HepG2 (cell line): ENCODE measurements at regions not wholly inside any gene's neighbourhood (a gene's known extent, or its start where the extent isn't known, plus 50 kb on each side); places are given as distances from the start of the nearest gene placed in this dataset.

Source experiments
- ATAC-seq: fragments of 200-7000 bp; cut with Tn5 transposase; 3 replicates; pipeline ENCODE4 v1.9.1; 2020; ENCODE audit warnings: mild to moderate bottlenecking, moderate library complexity
- BruUV-seq: library from RNA; stranded (reverse); fragments of 400-500 nt; replicated peaks from 2 replicates; lab custom pipeline; 2021; lab: Mats Ljungman, UMichigan
- CTCF ChIA-PET: fragments of 300-600 bp; formaldehyde crosslinking; extraction: SDS; loops from one replicate; lab custom pipeline; 2021; ENCODE audit warnings: low total read pairs, inconsistent platforms, low intra/inter-chr PET ratio; lab: Yijun Ruan, JAX
- POLR2A ChIA-PET: fragments of 350-600 bp; sonication (Branson Sonifier 250); formaldehyde crosslinking; loops from one replicate; lab custom pipeline; 2020; ENCODE audit warnings: antibody characterized with exemption, inconsistent platforms; lab: Yijun Ruan, JAX
- DNase-seq: peaks from one replicate; pipeline ENCODE4 v3.0.0-alpha.2; 2015; ENCODE audit warnings: low spot score
- FAIRE-seq: peaks from 3 replicates; lab custom pipeline; 2011; peaks lifted over from hg19 to GRCh38; lab: Jason Lieb, UNC
- H2AFZ ChIP-seq: one replicate; pipeline ENCODE4 v1.6.1; 2011; ENCODE audit warnings: low read length, inconsistent platforms
- H3K27ac ChIP-seq: fragments of 300-600 bp; 3 replicates; pipeline ENCODE4 v1.8.0; 2011; ENCODE audit warnings: mixed run types, mild to moderate bottlenecking, mixed read lengths, low read length, inconsistent platforms; ENCODE audit not compliant: insufficient read depth; ENCODE audit errors: extremely low read length
- H3K27me3 ChIP-seq, 2 experiments: fragments of 200-600 bp in 1 of 2; 2 replicates in 1 of 2; 3 replicates in 1 of 2; pipeline versions ENCODE4 v1.6.0 to v1.8.0; 2011; ENCODE audit warnings: low read length in 2 of 2, mild to moderate bottlenecking in 2 of 2, moderate library complexity in 2 of 2, inconsistent platforms in 1 of 2; ENCODE audit not compliant: insufficient read depth in 2 of 2, control insufficient read depth in 1 of 2
- H3K36me3 ChIP-seq, 2 experiments: fragments of 200-600 bp in 1 of 2; replicated peaks in 1 of 2; 2 replicates in 1 of 2; 3 replicates in 1 of 2; pipeline versions ENCODE4 v1.5.1 to v1.8.0; 2011; ENCODE audit warnings: low read length in 2 of 2, inconsistent platforms in 1 of 2; ENCODE audit not compliant: insufficient read depth in 2 of 2, control insufficient read depth in 1 of 2
- H3K4me1 ChIP-seq: 2 replicates; pipeline ENCODE4 v1.5.1; 2012; ENCODE audit warnings: low read length, inconsistent platforms; ENCODE audit not compliant: insufficient read depth
- H3K4me2 ChIP-seq: 2 replicates; pipeline ENCODE4 v1.6.0; 2011; ENCODE audit warnings: low read depth, low read length, inconsistent platforms
- H3K4me3 ChIP-seq, 3 experiments: fragments of 200-600 bp in 1 of 3; sonication (generic), shearing (Covaris generic) in 1 of 3; replicated peaks in 1 of 3; 2 replicates each; pipeline ENCODE4 v1.5.1; 2011 to 2016; ENCODE audit warnings: low read length in 3 of 3, inconsistent platforms in 2 of 3, low read depth in 2 of 3, mild to moderate bottlenecking in 2 of 3, control low read depth in 1 of 3, mixed read lengths in 1 of 3; ENCODE audit not compliant: insufficient read depth in 1 of 3
- H3K79me2 ChIP-seq: one replicate; pipeline ENCODE4 v1.6.1; 2011; ENCODE audit warnings: low read length, inconsistent platforms; ENCODE audit not compliant: insufficient read depth
- H3K9ac ChIP-seq: 2 replicates; pipeline ENCODE4 v1.6.0; 2011; ENCODE audit warnings: mild to moderate bottlenecking, low read depth, low read length, inconsistent platforms; ENCODE audit not compliant: insufficient read depth
- H3K9me3 ChIP-seq: 2 replicates; pipeline ENCODE4 v1.5.1; 2012; ENCODE audit warnings: mild to moderate bottlenecking, low read length
- H4K20me1 ChIP-seq: 2 replicates; pipeline ENCODE4 v1.6.0; 2011; ENCODE audit warnings: inconsistent platforms, mild to moderate bottlenecking, low read length, moderate library complexity; ENCODE audit not compliant: insufficient read depth
- LRRFIP1 ChIP-seq: sonication (generic); formaldehyde crosslinking; conservative IDR thresholded peaks from 2 replicates; pipeline ENCODE4 v1.4.0; 2020; ENCODE audit warnings: missing genetic modification reagents
- MAFK ChIP-seq, 2 experiments: IDR thresholded peaks in 1 of 2; conservative IDR thresholded peaks in 1 of 2; 2 replicates each; pipeline ENCODE4 v1.6.1; 2011; ENCODE audit warnings: improper control_type of control experiment in 2 of 2, low read length in 2 of 2
- MTF1 ChIP-seq: sonication (generic); formaldehyde crosslinking; IDR thresholded peaks from 2 replicates; pipeline ENCODE4 v1.5.0; 2020; ENCODE audit warnings: missing genetic modification reagents
- WGBS: methylation state at CpG from one replicate; pipeline ENCODE4 v1.1.6; 2017; ENCODE audit warnings: low lambda C conversion rate; 5-methylcytosine and 5-hydroxymethylcytosine counted together
- in situ Hi-C: cut with HindIII; loops from 2 replicates; pipeline ENCODE4 v1.10.0; 2017; ENCODE audit warnings: low pct_unique_long_range_greater_than_20kb; ENCODE audit not compliant: extremely low pct_ligation_motif_present
- intact Hi-C: fragments of 100-400 bp; cut with micrococcal nuclease; formaldehyde crosslinking; loops from one replicate; pipeline ENCODE4 v1.10.0; 2022; ENCODE audit not compliant: unreplicated experiment

GRCh38 chr11:109071712-109072524 is 350.1 kb upstream of the C11orf87 start:
- Histone ChIP-seq H3K27ac (no peak overlapping the region), H3K9ac (no peak overlapping the region), H3K4me2 (no peak overlapping the region), H3K79me2 (no peaks in the 10 kb centered on the region), H2AFZ (no peak overlapping the region), H3K9me3 (no peaks in the 10 kb centered on the region), H3K27me3 (no peaks in the 10 kb centered on the region; a peak in 1 of 5 replicates), H3K4me1 (no peaks in the 10 kb centered on the region), H3K36me3 (no peaks in the 10 kb centered on the region), H3K4me3 (no peak overlapping the region), H4K20me1 (no peaks in the 10 kb centered on the region)
- BruUV-seq, result no TSS peak
- ATAC-seq (no peak), FAIRE-seq (no peak), DNase-seq (no peak)
- ChIA-PET POLR2A (no interaction called here), CTCF (no interaction called here)
- in situ Hi-C loops, result no loop called here
- intact Hi-C loops, result no loop called here
- no peak for TF ChIP-seq MTF1
- WGBS, result 1% methylated on average over 5 of the region's 5 CpGs

- H3K27me3 ChIP-seq, result no peaks in the 10 kb centered on the region; a peak in 1 of 5 replicates
- DNase-seq (no peak), FAIRE-seq (no peak), ATAC-seq (no peak)
- in situ Hi-C loops (no loop called here), intact Hi-C loops (no loop called here)
- no peak overlapping the region for H3K27ac ChIP-seq
- H3K4me2 ChIP-seq, result no peak overlapping the region
- no peaks in the 10 kb centered on the region for H4K20me1 ChIP-seq
- 0% methylated on average over 4 of the region's 4 CpGs for WGBS
- no peak overlapping the region for H3K9ac ChIP-seq
- H3K4me3 ChIP-seq, result no peak overlapping the region
- H3K36me3 ChIP-seq, result no peaks in the 10 kb centered on the region
- H3K9me3 ChIP-seq, result no peaks in the 10 kb centered on the region
- BruUV-seq, result no TSS peak
- CTCF ChIA-PET, result no interaction called here
- POLR2A ChIA-PET, result no interaction called here
- no peaks in the 10 kb centered on the region for H3K79me2 ChIP-seq
- H3K4me1 ChIP-seq, result no peaks in the 10 kb centered on the region
- H2AFZ ChIP-seq, result no peak overlapping the region
- TF ChIP-seq MAFK (conservative IDR thresholded peaks at IDR 0.05 in 1 of 2, IDR thresholded peaks at IDR 0.05 in 1 of 2; ENCODE audit: low read length in 2 of 2) (peak; percentile 15 to 39; a peak in 1 of 4 replicates), LRRFIP1 (CRISPR knock-in tag) (no peak)
Observed at GRCh38 chr11:109073032-109073822, 348.8 kb upstream of the C11orf87 start.
